ENCODE measurements at regions not wholly inside any gene's neighbourhood (a gene's known extent, or its start where the extent isn't known, plus 50 kb on each side); places are given as distances from the start of the nearest gene placed in this dataset.
"Not testable (repeated sequence)": the region's sequence is repeated elsewhere in the genome, so short reads cannot be mapped to it uniquely, and the experiment has no call there.

DNA sequence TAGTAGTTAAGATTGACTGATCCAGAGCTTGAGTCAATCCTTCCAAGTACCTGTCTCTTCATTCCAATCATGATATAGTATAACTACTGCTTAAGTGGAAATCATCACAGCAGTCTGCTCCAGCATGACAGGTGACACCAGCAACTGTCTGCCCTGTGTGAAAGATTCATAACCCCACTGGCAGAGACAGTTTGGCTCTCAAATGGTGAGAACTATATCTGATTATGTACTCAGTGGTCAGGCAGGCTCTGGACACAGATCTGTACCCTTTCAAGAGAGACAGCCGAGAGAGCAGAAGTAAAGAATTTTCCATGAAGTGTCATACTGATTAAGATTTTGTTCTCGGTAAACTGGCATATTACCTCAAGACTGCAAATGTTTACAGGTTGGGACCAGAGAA is 741.5 kb downstream of the CDY1 start:
- not testable (repeated sequence) for TF ChIP-seq NCOA2 (CRISPR knock-in tag; IDR thresholded peaks at IDR 0.05); EZH2 (conservative IDR thresholded peaks at IDR 0.05; ENCODE audit: low read depth, low read length); ZNF264 (CRISPR knock-in tag; IDR thresholded peaks at IDR 0.05); PRPF4 (IDR thresholded peaks at IDR 0.05; ENCODE audit: low read depth, low read length, poor library complexity, severe bottlenecking); SP2 (CRISPR knock-in tag; IDR thresholded peaks at IDR 0.05); GTF2F1 (IDR thresholded peaks at IDR 0.05; ENCODE audit: low read length); HCFC1 (IDR thresholded peaks at IDR 0.05; ENCODE audit: low read depth, low read length); POLR2AphosphoS5 (IDR thresholded peaks at IDR 0.05; ENCODE audit: low read depth, low read length); ATRX (CRISPR knock-in tag; IDR thresholded peaks at IDR 0.05; ENCODE audit: borderline replicate concordance); HDAC6 (IDR thresholded peaks at IDR 0.05; ENCODE audit: low read depth, low read length); GABPA (IDR thresholded peaks at IDR 0.05; ENCODE audit: low read depth, low read length); GABPA (CRISPR knock-in tag; IDR thresholded peaks at IDR 0.05; ENCODE audit: low read depth)
- TF ChIP-seq, protein P1, sequence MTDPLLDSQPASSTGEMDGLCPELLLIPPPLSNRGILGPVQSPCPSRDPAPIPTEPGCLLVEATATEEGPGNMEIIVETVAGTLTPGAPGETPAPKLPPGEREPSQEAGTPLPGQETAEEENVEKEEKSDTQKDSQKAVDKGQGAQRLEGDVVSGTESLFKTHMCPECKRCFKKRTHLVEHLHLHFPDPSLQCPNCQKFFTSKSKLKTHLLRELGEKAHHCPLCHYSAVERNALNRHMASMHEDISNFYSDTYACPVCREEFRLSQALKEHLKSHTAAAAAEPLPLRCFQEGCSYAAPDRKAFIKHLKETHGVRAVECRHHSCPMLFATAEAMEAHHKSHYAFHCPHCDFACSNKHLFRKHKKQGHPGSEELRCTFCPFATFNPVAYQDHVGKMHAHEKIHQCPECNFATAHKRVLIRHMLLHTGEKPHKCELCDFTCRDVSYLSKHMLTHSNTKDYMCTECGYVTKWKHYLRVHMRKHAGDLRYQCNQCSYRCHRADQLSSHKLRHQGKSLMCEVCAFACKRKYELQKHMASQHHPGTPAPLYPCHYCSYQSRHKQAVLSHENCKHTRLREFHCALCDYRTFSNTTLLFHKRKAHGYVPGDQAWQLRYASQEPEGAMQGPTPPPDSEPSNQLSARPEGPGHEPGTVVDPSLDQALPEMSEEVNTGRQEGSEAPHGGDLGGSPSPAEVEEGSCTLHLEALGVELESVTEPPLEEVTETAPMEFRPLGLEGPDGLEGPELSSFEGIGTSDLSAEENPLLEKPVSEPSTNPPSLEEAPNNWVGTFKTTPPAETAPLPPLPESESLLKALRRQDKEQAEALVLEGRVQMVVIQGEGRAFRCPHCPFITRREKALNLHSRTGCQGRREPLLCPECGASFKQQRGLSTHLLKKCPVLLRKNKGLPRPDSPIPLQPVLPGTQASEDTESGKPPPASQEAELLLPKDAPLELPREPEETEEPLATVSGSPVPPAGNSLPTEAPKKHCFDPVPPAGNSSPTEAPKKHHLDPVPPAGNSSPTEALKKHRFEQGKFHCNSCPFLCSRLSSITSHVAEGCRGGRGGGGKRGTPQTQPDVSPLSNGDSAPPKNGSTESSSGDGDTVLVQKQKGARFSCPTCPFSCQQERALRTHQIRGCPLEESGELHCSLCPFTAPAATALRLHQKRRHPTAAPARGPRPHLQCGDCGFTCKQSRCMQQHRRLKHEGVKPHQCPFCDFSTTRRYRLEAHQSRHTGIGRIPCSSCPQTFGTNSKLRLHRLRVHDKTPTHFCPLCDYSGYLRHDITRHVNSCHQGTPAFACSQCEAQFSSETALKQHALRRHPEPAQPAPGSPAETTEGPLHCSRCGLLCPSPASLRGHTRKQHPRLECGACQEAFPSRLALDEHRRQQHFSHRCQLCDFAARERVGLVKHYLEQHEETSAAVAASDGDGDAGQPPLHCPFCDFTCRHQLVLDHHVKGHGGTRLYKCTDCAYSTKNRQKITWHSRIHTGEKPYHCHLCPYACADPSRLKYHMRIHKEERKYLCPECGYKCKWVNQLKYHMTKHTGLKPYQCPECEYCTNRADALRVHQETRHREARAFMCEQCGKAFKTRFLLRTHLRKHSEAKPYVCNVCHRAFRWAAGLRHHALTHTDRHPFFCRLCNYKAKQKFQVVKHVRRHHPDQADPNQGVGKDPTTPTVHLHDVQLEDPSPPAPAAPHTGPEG (CRISPR knock-in tag; IDR thresholded peaks at IDR 0.05): not testable (repeated sequence)
- TF ChIP-seq, protein P2, sequence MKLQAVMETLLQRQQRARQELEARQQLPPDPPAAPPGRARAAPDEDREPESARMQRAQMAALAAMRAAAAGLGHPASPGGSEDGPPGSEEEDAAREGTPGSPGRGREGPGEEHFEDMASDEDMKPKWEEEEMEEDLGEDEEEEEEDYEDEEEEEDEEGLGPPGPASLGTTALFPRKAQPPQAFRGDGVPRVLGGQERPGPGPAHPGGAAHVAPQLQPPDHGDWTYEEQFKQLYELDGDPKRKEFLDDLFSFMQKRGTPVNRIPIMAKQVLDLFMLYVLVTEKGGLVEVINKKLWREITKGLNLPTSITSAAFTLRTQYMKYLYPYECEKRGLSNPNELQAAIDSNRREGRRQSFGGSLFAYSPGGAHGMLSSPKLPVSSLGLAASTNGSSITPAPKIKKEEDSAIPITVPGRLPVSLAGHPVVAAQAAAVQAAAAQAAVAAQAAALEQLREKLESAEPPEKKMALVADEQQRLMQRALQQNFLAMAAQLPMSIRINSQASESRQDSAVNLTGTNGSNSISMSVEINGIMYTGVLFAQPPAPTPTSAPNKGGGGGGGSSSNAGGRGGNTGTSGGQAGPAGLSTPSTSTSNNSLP (IDR thresholded peaks at IDR 0.05; ENCODE audit: low read depth, low read length): not testable (repeated sequence)
- TF ChIP-seq, protein P3, sequence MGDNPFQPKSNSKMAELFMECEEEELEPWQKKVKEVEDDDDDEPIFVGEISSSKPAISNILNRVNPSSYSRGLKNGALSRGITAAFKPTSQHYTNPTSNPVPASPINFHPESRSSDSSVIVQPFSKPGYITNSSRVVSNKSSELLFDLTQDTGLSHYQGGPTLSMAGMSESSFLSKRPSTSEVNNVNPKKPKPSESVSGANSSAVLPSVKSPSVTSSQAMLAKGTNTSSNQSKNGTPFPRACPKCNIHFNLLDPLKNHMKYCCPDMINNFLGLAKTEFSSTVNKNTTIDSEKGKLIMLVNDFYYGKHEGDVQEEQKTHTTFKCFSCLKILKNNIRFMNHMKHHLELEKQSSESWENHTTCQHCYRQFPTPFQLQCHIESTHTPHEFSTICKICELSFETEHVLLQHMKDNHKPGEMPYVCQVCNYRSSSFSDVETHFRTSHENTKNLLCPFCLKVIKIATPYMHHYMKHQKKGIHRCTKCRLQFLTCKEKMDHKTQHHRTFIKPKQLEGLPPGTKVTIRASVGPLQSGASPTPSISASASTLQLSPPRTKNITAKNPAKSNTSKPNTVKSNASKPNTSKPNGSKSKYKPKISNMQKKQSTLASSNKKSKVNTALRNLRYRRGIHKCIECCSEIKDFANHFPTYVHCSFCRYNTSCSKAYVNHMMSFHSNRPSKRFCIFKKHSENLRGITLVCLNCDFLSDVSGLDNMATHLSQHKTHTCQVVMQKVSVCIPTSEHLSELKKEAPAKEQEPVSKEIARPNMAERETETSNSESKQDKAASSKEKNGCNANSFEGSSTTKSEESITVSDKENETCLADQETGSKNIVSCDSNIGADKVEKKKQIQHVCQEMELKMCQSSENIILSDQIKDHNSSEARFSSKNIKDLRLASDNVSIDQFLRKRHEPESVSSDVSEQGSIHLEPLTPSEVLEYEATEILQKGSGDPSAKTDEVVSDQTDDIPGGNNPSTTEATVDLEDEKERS (CRISPR knock-in tag; IDR thresholded peaks at IDR 0.05): not testable (repeated sequence)
